Neural cell (in vitro differentiated cells): ENCODE measurements at regions not wholly inside any gene's neighbourhood (a gene's known extent, or its start where the extent isn't known, plus 50 kb on each side); places are given as distances from the start of the nearest gene placed in this dataset.

ENCODE experiments used
- H2AFZ ChIP-seq: fragments of 200-600, 300-800 bp; sonication (generic), shearing (Covaris generic); 2 replicates; pipeline ENCODE4 v1.6.0; 2014; ENCODE audit warnings: low read depth, mild to moderate bottlenecking, antibody characterized with exemption, low read length, moderate library complexity
- H3F3A ChIP-seq: fragments of 200-600 bp; shearing (Covaris generic); 2 replicates; pipeline ENCODE4 v1.6.1; 2016; ENCODE audit warnings: mild to moderate bottlenecking, moderate library complexity, mixed read lengths, antibody characterized with exemption, low read length; ENCODE audit not compliant: insufficient read depth, poor library complexity, severe bottlenecking
- H3K27ac ChIP-seq: fragments of 200-600, 300-800 bp; sonication (generic), shearing (Covaris generic); 2 replicates; pipeline ENCODE4 v1.5.1; 2014; ENCODE audit warnings: mild to moderate bottlenecking, low read length, moderate library complexity
- H3K27me3 ChIP-seq: fragments of 300-800, 200-600 bp; sonication (generic), shearing (Covaris generic); 2 replicates; pipeline ENCODE4 v1.6.0; 2014; ENCODE audit warnings: mild to moderate bottlenecking, low read depth, low read length, moderate library complexity; ENCODE audit not compliant: insufficient read depth
- H3K36me3 ChIP-seq: fragments of 300-800, 200-600 bp; sonication (generic), shearing (Covaris generic); 2 replicates; pipeline ENCODE4 v1.5.1; 2014; ENCODE audit warnings: mild to moderate bottlenecking, antibody characterized with exemption, low read length, moderate library complexity; ENCODE audit not compliant: insufficient read depth
- H3K4me2 ChIP-seq: fragments of 300-800, 200-600 bp; sonication (generic), shearing (Covaris generic); 2 replicates; pipeline ENCODE4 v1.6.0; 2014; ENCODE audit warnings: mild to moderate bottlenecking, low read length
- H3K4me3 ChIP-seq: fragments of 300-800, 200-600 bp; sonication (generic), shearing (Covaris generic); 2 replicates; pipeline ENCODE4 v1.5.1; 2014; ENCODE audit warnings: mild to moderate bottlenecking, low read length, moderate library complexity
- H3K79me2 ChIP-seq: fragments of 200-600 bp; shearing (Covaris generic); replicated peaks from 2 replicates; pipeline ENCODE4 v1.6.0; 2014; ENCODE audit warnings: mild to moderate bottlenecking, low read length, moderate library complexity; ENCODE audit not compliant: insufficient read depth
- H3K9ac ChIP-seq: fragments of 300-800, 200-600 bp; sonication (generic), shearing (Covaris generic); 2 replicates; pipeline ENCODE4 v1.6.1; 2016; ENCODE audit warnings: mild to moderate bottlenecking, low read length, mixed read lengths
- H3K9me2 ChIP-seq: fragments of 200-600 bp; shearing (Covaris generic); 2 replicates; pipeline ENCODE4 v1.6.1; 2016; ENCODE audit warnings: mild to moderate bottlenecking, low read length, mixed read lengths; ENCODE audit not compliant: insufficient read depth
- H3K9me3 ChIP-seq: fragments of 200-600, 300-800 bp; sonication (generic), shearing (Covaris generic); 2 replicates; pipeline ENCODE4 v1.6.1; 2016; ENCODE audit warnings: mild to moderate bottlenecking, mixed run types, low read length, moderate library complexity, mixed read lengths
- H4K20me1 ChIP-seq: fragments of 200-600 bp; shearing (Covaris generic); 2 replicates; pipeline ENCODE4 v1.6.1; 2016; ENCODE audit warnings: mild to moderate bottlenecking, mixed run types; ENCODE audit not compliant: insufficient read depth
- EP300 ChIP-seq: fragments of 450-650 bp; conservative IDR thresholded peaks from 2 replicates; pipeline ENCODE4 v1.6.1; 2014; ENCODE audit warnings: antibody characterized with exemption, mild to moderate bottlenecking, moderate library complexity; ENCODE audit not compliant: poor library complexity, severe bottlenecking
- EZH2 ChIP-seq: fragments of 200-600, 300-800 bp; shearing (Covaris generic), sonication (generic); IDR thresholded peaks from 2 replicates; pipeline ENCODE4 v1.6.1; 2014; ENCODE audit warnings: antibody characterized with exemption, low read length, borderline replicate concordance, mild to moderate bottlenecking; ENCODE audit not compliant: insufficient read depth, poor library complexity, severe bottlenecking
- MXI1 ChIP-seq: fragments of 450-650 bp; conservative IDR thresholded peaks from 2 replicates; pipeline ENCODE4 v1.6.1; 2014; ENCODE audit warnings: antibody characterized with exemption, mild to moderate bottlenecking; ENCODE audit not compliant: poor library complexity, severe bottlenecking
- POLR2AphosphoS5 ChIP-seq: IDR thresholded peaks from 2 replicates; pipeline ENCODE4 v1.6.1; 2012
- RAD21 ChIP-seq: fragments of 450-650 bp; conservative IDR thresholded peaks from 2 replicates; pipeline ENCODE4 v1.6.1; 2014; ENCODE audit warnings: antibody characterized with exemption, mild to moderate bottlenecking, moderate library complexity
- REST ChIP-seq: IDR thresholded peaks from 2 replicates; pipeline ENCODE4 v1.6.1; 2012; ENCODE audit warnings: borderline replicate concordance
- SMC3 ChIP-seq: fragments of 450-650 bp; conservative IDR thresholded peaks from 2 replicates; pipeline ENCODE4 v1.6.1; 2014; ENCODE audit warnings: antibody characterized with exemption, mild to moderate bottlenecking, moderate library complexity; ENCODE audit not compliant: poor library complexity
- TAF1 ChIP-seq: IDR thresholded peaks from 2 replicates; pipeline ENCODE4 v1.6.1; 2012; ENCODE audit warnings: low read depth
- TF ChIP-seq, protein P1 (sequence below): fragments of 450-650 bp; IDR thresholded peaks from 2 replicates; pipeline ENCODE4 v1.5.1; 2014; ENCODE audit warnings: antibody characterized with exemption, mild to moderate bottlenecking, moderate library complexity; ENCODE audit not compliant: poor library complexity, severe bottlenecking

GRCh38 chr13:84238381-84238780 is 356.1 kb upstream of the SLITRK1 start:
- Histone ChIP-seq H3K9me3 (no peaks in the 10 kb centered on the region), H2AFZ (no peak overlapping the region), H3K9ac (no peak overlapping the region), H3F3A (no peaks in the 10 kb centered on the region), H3K79me2 (no peaks in the 10 kb centered on the region), H3K36me3 (no peaks in the 10 kb centered on the region), H3K27ac (no peak overlapping the region), H3K4me3 (no peak overlapping the region), H3K9me2 (no peaks in the 10 kb centered on the region), H3K27me3 (no peaks in the 10 kb centered on the region), H4K20me1 (no peaks in the 10 kb centered on the region), H3K4me2 (no peak overlapping the region)
- TF ChIP-seq TAF1: no peak
- no peak for TF ChIP-seq MXI1
- TF ChIP-seq SMC3: no peak
- no peak for TF ChIP-seq EZH2
- TF ChIP-seq, protein P1, sequence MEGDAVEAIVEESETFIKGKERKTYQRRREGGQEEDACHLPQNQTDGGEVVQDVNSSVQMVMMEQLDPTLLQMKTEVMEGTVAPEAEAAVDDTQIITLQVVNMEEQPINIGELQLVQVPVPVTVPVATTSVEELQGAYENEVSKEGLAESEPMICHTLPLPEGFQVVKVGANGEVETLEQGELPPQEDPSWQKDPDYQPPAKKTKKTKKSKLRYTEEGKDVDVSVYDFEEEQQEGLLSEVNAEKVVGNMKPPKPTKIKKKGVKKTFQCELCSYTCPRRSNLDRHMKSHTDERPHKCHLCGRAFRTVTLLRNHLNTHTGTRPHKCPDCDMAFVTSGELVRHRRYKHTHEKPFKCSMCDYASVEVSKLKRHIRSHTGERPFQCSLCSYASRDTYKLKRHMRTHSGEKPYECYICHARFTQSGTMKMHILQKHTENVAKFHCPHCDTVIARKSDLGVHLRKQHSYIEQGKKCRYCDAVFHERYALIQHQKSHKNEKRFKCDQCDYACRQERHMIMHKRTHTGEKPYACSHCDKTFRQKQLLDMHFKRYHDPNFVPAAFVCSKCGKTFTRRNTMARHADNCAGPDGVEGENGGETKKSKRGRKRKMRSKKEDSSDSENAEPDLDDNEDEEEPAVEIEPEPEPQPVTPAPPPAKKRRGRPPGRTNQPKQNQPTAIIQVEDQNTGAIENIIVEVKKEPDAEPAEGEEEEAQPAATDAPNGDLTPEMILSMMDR: no peak
- no peak for TF ChIP-seq REST
- TF ChIP-seq EP300: no peak
- no peak for TF ChIP-seq RAD21

DNA sequence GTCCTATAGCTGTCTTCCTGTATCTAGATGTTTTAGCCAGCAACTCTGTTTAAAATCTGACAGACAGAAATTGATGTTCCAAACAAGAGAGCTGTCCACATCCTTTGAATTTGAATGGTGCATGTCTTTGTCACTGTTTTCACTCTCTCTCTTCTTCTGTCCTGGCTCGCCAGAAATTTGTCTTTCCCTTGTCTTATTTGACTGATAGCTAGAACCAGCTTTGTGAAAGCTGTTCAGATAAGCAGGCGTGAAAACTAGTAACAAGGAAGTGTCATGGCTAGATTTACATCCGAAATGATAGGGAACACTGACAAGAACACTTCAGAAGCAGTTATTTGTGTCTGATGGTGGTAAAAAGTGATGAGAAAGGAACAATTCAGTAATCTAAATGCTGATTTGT is 354.9 kb upstream of the SLITRK1 start:
- Histone ChIP-seq H3K27me3 (no peaks in the 10 kb centered on the region), H3K79me2 (no peaks in the 10 kb centered on the region), H3K9ac (no peak overlapping the region), H2AFZ (no peak overlapping the region), H3K4me3 (peak overlapping the region; percentile 45), H3K9me3 (no peaks in the 10 kb centered on the region), H3F3A (no peaks in the 10 kb centered on the region), H3K4me2 (peak overlapping the region; percentile 8), H4K20me1 (no peaks in the 10 kb centered on the region), H3K36me3 (no peaks in the 10 kb centered on the region), H3K9me2 (no peaks in the 10 kb centered on the region), H3K27ac (peak overlapping the region; percentile 16)
- TF ChIP-seq, protein P1: no peak
- TF ChIP-seq RAD21 (no peak), SMC3 (no peak), POLR2AphosphoS5 (peak; percentile 42), EZH2 (no peak), EP300 (peak; percentile 86), REST (no peak), TAF1 (no peak), MXI1 (no peak)
